HG02973 (cell line): ENCODE measurements at regions not wholly inside any gene's neighbourhood (a gene's known extent, or its start where the extent isn't known, plus 50 kb on each side); places are given as distances from the start of the nearest gene placed in this dataset.

Experiments used
- ATAC-seq: cut with Tn5 transposase; IDR thresholded peaks from one replicate; pipeline ENCODE4 v1.9.1; 2021; ENCODE audit warnings: moderate library complexity; ENCODE audit not compliant: unreplicated experiment

DNA sequence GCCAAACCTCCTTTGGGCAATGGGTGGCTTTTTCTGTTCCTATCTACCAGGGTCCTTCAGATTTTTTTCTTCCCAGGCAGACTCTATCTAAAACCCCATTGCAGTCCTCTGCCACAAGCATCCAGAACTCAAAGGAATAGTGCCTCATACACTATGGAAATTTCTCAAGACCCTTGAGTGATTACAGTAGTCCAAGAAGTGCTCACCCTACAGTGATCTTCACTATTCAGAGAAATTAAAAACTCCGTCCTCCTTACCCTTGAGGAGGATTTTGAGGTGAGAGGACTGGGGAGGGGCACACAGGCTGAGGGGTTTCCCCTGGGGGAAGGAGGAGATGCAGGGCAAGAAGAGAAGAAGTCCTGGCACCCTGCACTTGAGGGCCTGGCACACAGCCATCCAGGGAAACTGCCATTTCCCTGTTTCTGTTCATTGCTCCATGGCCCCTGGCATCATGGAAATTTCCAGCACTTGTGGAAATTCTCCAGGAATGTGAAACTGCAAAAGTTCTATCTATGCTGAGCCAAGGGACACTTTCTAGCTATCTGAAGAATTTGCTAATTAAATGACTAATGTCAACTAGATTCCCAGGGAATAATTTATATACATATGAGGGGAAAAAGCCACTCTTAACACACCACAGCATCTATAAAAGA is 102.5 kb upstream of the ATP1B1 start:
- no peak for ATAC-seq

DNA sequence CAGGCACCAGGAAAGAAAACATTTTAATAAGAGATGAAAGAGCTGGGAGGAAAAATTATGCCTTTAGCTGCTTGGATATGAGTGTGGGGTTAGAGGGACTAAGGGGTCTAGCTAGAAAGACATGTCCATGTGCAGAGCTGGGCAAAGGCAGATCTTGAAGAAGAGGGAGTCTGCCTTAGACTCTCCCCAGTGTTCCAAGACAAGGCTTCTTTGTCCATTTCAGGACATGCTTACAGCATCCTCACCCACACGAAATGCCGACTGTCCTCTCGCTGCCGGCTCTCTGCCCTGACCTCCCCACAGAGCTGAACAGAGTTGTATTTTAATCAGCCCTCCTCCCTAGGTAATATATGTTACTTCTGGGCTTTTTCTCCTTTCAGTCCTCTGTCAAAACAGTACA is 100.7 kb upstream of the ATP1B1 start:
- no peak for ATAC-seq

DNA sequence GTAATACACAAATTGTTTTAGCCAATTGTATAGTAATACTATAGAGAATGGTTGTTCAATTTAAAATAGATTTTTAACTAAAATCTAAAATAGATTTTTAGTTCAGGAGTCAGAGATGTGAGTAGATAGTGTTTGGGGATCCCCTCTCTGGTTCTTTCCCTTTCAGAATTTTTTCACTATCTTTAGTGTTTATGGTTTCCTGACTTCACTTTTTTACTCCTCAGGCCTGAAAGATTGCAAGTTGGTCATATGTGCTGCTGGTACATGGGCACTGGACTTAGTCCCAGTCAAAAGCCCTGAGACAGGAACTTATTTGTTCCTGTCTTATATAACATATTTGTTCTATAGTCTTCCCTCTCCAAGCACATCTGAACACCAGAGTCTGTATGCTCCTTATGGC is 96.8 kb upstream of the ATP1B1 start:
- no peak for ATAC-seq

DNA sequence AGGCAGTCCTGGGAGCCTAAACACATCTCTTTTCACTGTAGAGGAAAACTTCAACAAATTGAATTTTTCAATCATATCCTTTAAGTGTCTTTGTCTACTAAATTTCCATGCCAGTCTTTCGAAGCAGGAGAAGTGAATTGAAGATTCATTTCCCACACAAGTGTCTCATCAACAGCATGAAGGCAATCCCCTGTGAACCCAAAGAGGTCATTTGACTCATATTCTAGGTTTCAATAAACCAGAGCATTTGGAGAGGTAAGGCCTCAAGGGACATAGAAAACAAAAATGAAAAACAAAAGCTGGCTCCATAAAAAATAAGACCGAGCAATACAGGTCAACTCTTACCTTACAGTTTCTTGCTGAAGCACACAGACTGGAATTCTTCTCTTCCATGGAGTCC is 94.1 kb upstream of the ATP1B1 start:
- ATAC-seq: peak; percentile 79

DNA sequence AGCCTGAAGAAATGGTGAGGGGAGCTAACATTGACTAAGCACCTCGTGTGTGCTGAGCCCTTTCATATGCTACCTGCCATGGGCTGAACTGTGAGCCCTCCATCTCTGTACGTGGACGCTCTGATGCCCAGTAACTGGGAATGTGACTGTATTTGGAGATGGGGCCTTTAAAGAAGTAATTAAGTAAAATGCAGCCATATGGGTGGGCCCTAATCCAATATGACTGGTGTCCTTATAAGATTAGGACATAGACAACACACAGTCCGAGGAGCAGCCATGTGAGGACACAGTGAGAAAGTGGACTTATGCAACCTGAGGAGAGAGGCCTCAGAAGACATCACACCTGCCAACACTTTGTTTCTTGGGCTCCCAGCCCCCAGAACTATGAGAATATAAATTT is 92.7 kb upstream of the ATP1B1 start:
- ATAC-seq: no peak

DNA sequence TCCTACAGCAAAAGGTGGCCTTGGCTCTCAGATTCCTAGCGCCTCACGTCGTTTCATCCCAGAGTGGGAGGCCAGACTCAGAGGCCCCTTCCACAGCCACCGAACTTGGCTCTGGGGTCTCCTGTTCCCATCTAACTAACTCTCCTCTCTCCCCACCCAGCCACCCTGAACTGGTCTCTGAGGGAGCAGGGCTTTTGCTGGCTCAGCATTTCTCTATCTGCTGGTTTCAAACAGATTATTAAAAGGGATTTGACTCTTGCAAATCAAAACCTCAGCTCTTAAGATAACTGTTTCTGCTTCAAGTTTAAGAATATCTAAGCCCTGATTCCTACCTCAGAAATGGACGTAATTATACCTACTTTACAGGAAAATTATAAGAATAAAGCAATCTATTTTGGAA is 91.0 kb upstream of the ATP1B1 start:
- ATAC-seq: no peak

DNA sequence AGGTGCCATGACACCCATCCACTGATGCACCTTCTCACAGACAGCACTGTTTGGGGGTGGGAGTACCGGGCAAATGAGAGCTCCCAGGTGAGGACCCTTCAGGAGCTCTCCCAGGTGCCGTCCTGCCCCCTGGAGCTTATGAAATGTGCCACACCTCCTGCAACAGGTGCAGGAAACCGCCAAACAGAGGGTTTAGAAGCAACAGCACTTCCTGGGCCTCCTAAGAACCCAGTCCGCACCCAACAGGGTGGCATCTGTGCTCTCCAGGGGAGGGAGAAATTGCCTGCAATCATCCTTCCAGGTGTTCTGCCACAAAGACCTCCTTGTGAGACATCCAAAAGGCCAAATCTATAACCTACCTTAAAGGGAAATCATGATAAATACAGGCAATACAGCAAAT is 87.7 kb upstream of the ATP1B1 start:
- ATAC-seq: no peak

DNA sequence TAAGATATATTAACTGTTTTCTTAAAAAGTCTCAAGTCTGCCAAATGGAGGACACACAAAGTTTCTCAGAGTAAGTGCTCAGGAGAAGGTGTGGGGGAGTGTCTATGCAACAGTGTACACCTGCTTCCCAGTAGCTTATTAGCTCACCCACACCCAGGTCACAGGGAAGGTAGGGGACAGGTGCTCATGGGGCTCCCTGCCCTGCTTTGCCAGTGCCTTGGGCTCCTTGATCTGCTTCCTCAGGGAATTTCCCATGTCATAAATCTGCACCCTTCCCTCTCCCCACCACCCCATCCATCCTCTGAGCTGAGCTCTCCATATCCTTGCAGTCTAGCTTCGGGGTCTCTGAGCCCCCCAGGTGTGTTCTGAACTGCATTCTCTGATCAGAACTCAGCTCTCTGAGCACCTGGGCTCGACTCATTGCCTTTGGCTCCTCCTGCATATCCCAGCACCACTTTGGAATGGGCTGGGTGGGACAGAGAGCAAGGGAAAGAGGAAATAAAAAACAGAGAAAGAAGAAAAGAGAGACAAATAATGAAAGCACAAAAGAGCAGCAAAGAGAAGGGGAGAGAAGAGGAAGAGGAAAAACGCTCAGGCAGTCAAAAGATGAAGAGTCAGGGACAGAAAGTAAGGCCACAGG is 87.0 kb upstream of the ATP1B1 start:
- no peak for ATAC-seq

DNA sequence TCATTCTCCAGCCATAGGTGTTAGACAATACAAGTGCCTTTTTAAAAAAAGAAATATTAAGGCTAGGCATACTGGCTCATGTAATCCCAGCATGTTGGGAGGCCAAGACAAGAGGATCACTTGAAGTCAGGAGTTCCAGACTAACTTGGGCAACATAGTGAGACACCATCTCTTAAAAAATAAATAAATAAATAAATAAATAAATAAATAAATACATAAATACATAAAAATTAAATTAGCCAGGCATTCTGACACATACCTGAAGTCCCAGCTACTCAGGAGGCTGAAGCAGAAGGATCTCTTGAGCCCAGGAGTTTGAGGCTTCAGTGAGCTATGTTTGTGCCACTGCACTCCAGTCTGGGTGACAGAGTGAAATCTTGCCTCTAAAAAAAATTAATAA is 85.8 kb upstream of the ATP1B1 start:
- ATAC-seq: no peak

DNA sequence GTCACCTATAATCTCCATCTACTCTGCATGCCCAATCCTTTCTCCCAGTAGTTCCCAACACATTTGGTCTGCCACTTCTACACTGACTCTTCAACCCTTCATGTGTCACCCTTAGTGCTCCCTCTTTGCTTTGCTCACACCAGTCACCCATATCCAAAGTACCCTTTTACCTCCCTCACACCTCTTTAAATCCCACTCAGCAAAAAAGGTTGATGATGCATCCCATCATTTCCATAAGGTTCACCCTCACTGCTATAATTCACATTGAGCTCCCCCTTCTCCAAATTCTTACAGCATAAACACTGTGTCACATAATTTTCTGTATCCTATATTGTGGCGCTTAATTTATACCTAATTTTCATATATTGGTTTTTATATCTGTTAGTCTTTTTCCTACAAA is 83.8 kb upstream of the ATP1B1 start:
- ATAC-seq: no peak

DNA sequence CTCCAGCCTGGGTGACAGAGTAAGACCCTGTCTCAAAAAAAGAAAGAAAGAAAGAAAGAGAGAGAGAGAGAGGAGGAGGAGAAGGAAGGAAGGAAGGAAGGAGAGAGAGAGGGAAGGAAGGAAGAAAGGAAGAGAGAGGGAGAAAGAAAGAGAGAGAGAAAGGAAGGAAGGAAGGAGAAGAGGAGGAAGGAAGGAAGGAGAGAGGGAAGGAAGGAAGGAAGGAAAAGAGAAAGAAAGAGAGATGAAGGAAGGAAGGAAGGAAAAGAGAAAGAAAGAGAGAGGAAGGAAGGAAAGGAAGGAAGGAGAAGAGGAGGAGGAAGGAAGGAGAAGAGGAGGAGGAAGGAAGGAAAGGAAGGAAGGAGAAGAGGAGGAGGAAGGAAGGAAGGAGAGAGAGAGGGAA is 82.2 kb upstream of the ATP1B1 start:
- no peak for ATAC-seq

DNA sequence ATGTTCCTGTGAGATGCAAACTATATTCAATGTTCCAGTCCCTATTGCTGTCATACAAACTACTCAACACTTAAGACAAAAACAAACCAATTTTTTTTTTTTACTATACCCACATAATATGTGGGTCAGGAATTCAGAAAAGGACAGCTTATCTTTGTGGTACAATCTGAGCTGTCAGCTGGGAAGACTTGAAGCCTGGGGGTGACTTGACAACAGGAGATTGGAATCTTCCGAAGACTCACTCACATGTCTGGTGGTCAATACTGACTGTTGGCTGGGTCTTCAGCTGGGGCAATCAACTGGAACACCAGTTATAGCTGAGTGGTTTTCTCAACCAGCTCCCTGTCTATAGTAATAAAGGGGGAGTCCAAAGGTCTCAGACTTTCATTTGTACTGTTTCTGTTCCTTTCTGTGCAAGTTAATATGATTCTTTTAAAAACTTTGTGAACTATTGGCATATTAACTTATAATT is 81.7 kb upstream of the ATP1B1 start:
- ATAC-seq: peak; percentile 84

DNA sequence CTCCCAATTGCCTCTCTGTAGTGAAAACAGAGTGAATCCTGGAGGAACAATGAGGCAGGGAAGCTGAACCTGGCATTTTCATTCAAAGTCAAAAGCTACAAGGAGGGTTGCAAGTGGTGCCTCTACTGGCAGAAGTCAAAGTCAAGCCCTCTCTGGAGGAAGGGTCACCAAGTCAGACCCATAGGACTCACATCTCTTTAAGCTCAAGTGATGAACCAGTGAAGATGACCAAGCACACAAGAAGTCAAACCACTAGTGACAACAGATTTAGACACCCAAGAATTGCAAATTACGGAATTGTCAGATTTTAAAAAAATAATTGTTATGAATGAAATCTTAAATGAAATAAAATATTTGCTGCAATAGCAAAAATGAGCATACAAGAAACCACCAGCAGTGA is 81.1 kb upstream of the ATP1B1 start:
- no peak for ATAC-seq

DNA sequence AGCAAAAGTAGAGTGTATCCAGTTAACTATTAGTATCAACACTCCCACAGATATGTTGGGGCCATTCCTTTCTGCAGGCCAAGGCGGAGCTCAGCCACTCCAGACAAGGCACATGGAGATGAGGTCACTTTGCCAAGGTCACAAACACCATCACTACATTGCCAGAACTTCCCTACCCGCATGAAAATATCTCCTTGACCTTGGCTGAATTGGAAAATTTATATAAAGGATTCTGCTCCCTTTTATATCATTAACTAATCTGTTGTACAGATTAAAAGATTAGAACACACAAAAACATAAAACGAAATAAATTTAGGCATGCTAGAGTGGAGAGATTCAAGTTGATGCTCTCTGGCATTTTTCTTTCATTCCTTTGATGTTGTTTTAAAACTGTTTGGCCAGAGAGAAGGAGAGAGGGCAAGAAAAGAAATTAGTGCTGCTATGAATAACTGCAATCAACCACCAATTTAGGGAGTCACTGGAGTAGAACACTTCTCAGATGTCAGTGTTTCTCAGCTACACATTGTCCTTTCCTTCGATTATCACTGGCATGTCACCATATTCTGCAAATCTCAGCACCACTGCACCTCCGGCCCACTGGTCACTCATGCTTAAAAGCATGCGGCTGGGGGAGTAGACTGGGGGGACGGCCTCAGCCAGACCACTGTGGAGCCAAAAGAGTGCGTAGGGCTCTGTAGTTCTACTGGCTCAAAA is 78.7 kb upstream of the ATP1B1 start:
- no peak for ATAC-seq

DNA sequence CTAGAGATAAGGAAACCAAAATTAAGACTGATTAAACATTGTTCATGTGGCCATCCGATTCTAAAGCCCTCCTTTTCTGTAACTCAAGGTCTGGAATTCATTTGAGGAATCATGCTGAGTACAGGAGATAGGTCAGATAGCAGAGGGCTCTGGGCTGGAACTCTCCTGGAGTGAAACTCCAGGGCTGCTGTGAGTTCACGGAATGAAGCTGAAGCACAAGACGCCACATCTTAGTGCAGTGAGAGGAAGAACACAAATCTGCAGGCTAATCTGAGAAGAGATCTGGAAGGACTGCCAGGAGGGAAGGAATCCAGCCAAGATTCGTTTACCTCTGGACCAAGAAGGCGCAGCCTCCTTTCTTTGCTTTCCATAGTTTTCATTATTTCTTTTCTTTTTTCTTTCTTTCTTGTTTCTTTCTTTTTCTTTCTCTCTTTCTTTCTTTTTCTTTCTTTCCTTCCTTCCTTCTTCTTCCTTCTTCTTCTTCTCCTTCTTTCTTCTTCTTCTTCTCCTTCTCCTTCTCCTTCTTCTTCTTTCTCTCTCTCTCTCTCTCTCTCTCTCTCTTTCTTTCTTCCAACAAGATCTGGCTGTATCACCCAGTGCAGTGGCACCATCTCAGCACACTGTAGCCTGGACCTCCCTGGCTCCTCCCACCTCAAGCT is 74.8 kb upstream of the ATP1B1 start:
- ATAC-seq: no peak

DNA sequence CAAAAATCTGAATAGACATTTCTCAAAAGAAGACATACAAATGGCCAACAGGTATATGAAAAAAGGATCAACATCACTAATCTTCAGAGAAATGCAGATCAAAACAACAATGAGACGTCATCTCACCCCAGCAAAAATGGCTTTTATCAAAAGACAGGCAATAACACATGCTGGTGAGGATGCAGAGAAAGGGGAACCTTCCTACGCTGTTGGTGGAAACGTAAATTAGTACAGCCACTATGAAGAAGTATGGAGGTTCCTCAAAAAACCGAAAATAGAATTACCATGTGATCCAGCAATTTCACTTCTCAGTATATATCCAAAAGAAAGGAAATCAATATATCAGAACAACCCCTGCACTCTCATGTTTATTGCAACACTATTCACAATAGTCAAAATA is 65.1 kb upstream of the ATP1B1 start:
- ATAC-seq: no peak

DNA sequence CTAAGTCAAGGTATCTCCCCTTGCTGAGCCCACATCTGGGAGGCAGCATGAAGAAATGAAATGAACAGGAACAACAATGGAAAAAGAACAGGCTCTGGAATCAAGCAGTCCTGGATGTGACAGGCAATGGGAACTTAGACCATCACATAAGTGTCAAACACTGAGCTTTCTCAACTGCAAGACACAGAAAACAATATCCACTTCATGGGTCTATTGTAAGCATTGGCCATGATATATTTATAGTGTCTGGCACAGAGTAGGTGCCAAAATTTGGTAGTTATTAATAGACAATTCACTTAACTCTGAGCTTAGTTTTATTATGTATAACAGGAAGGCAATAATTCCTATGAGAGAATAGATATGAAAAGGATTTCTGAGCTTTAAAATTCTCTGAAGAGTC is 64.1 kb upstream of the ATP1B1 start:
- ATAC-seq: no peak

DNA sequence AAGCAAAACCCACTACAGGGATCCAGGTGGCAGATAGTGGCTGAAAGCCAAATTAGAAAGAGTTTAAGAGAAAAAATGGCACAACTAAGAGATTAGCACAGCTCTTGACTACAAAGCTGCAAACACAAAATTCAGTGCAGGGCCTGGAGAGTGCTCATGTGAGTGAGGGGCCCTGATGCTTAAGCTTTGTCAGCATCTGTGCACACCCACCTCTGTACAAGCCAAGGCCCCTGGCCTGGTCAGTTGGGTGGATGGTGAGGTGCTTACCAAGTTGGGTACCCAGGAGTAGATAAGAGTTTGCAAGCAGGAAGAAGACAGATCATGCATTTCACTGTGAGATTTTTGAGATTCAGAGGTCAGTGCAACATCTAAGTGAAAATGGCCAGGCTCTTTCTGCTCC is 62.7 kb upstream of the ATP1B1 start:
- ATAC-seq: peak; percentile 5

DNA sequence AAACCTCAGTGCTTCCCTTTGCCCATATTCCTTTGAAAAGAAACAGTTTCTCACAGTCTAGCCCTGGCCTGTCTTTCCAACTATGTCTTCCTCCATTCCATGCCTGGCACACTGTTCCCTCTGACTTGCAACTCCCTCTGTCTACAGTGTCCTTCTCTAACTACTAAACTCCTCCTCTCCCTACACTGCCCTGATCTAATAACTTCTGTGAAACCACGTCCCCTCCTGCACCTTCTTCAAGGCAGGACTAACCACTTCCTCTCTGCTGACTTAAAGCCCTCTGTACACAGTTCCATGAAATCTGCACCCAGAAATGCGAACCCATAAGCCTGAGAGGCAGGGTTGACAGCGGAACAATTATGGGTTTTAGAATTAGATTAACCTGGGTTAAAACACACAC is 62.2 kb upstream of the ATP1B1 start:
- ATAC-seq: peak; percentile 90

DNA sequence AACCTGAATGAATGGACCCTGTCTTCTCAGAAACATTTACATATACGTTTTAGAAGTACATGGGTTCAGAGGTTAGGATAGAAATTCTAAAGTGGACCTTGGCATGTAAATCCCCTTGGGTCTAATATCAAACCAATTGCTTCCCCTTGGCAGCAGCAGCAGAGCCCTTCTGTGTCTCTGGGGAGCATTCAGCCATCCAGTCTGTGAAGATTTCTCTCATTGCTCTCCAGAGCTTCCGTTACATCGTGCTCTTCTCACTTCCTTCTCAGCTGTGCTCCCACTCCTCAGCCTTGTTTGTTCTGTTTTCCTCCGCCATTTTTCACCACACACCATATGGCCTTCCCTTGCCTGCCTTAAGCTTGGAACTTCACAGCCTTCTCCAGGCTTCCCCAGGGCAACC is 61.5 kb upstream of the ATP1B1 start:
- no peak for ATAC-seq

DNA sequence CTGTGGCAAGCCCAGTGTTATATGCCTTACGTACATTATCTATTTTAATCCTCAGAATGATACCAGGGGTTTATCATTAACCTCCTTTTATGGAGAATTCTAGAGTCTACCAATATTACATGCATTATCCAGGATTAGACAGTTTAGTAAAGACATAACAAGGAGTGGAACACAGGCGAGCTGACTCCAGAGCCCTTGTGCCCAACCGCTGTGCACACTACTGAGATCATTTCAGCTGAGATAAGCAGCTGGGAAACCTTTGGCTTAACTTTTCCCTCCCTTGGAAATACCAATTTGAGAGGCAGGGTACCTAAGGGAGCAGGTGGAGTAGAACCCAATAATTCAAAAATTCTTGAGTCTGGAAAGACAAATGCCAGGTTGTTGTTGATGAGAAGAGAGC is 59.8 kb upstream of the ATP1B1 start:
- no peak for ATAC-seq

DNA sequence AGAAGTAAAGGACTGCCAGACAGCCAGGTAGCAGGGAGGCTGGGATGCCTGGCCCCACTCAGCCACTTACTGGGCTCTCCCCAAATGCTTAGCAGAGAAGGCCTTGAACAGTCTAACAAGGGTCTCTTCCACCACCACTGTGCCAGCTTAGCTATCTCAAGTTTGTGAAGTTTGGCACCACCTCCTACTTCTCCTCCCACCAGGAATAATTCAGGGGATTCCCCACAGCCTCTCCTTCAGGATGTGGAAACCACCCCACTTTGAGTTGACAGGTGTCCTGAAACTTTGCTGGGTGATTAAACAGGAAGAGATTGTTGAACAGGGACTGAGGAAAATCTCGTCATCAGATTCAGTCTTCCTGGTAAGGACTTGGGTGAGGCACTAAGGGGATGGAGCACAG is 59.4 kb upstream of the ATP1B1 start:
- ATAC-seq: no peak
